ENCODE measurements at regions not wholly inside any gene's neighbourhood (a gene's known extent, or its start where the extent isn't known, plus 50 kb on each side); places are given as distances from the start of the nearest gene placed in this dataset.

DNA sequence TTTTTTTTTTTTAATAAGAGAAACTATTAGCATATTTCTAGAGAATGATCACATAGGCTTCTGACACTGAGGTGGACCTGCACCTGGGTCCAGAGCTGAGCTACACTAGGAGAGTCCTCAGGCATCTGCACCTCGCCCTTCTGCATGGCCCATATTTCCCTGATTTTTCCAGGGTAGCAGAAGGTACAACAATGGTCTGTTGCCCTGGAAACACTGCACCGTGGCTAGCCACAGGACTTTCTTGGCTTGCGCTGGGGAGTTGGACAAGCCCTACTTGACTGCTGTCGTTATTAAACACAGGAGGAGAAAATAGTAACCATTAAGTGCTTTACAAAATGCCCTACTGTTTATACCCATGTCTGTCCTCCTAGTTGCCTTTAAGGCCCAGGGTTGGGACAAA lies 615.7 kb upstream of the MEF2C start:
- TF ChIP-seq, protein P1, sequence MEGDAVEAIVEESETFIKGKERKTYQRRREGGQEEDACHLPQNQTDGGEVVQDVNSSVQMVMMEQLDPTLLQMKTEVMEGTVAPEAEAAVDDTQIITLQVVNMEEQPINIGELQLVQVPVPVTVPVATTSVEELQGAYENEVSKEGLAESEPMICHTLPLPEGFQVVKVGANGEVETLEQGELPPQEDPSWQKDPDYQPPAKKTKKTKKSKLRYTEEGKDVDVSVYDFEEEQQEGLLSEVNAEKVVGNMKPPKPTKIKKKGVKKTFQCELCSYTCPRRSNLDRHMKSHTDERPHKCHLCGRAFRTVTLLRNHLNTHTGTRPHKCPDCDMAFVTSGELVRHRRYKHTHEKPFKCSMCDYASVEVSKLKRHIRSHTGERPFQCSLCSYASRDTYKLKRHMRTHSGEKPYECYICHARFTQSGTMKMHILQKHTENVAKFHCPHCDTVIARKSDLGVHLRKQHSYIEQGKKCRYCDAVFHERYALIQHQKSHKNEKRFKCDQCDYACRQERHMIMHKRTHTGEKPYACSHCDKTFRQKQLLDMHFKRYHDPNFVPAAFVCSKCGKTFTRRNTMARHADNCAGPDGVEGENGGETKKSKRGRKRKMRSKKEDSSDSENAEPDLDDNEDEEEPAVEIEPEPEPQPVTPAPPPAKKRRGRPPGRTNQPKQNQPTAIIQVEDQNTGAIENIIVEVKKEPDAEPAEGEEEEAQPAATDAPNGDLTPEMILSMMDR (IDR thresholded peaks at IDR 0.05; ENCODE audit: control extremely low read depth, extremely low read depth), result no peak
- 84 to 90% methylated on average over 4 of the region's 4 CpGs for WGBS, 2 donors

DNA sequence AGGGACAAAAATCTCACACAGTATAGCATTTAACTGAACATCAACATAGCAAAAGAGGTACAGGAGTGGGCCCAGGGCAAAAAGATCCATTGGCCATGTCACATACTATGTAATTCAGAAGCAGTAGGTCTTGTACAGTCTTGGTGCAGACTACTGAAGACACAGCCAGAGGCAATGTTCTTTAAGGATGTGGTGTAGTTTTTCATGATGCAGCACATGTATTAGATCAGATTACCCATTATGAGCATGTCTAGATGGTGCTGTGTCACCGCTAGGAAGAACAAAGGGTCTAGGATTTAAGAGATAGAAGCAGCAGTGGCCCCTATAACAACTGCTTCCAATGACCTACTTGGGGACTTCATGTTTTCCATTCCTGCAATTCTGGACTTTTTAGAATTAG lies 610.4 kb upstream of the MEF2C start:
- Histone ChIP-seq H3K9me3 (ENCODE audit: control insufficient read depth in 4 of 4, insufficient read depth in 3 of 4, low read length in 3 of 4) (no peaks in the 10 kb centered on the region), H3K4me3 (no peak overlapping the region), H3K27me3 (ENCODE audit: control insufficient read depth in 3 of 3, insufficient read depth in 3 of 3, low read length in 2 of 3) (peaks cover 0 to 2% (median 0%) of the 10 kb centered on the region in 3 donors), H3K36me3 (ENCODE audit: control insufficient read depth in 4 of 4, insufficient read depth in 4 of 4, low read length in 4 of 4) (no peaks in the 10 kb centered on the region), H3K4me1 (ENCODE audit: control insufficient read depth in 5 of 5, insufficient read depth in 5 of 5, low read length in 5 of 5) (no peaks in the 10 kb centered on the region), H3K9ac (ENCODE audit: insufficient read depth in 1 of 2, low read length in 2 of 2) (no peak overlapping the region), H3K27ac (ENCODE audit: low read depth in 1 of 2, low read length in 1 of 2) (no peak overlapping the region)
- ATAC-seq (ENCODE audit: insufficient read depth, low FRiP score), result no peak
- 92 to 94% methylated on average over 1 of the region's 1 CpG for WGBS, 2 donors
- TF ChIP-seq, protein P1 (IDR thresholded peaks at IDR 0.05; ENCODE audit: control extremely low read depth, extremely low read depth), result no peak
- DNase-seq, result no peak

More for the DNA sequence above, 615.7 kb upstream of the MEF2C start:
- ATAC-seq (ENCODE audit: insufficient read depth, low FRiP score) (no peak), DNase-seq (no peak)
- no peaks in the 10 kb centered on the region for H3K36me3 ChIP-seq (ENCODE audit: control insufficient read depth in 4 of 4, insufficient read depth in 4 of 4, low read length in 4 of 4)
- peaks cover 0 to 2% (median 0%) of the 10 kb centered on the region in 4 donors for H3K9me3 ChIP-seq (ENCODE audit: control insufficient read depth in 4 of 4, insufficient read depth in 3 of 4, low read length in 3 of 4)
- no peak overlapping the region for H3K4me3 ChIP-seq
- no peak overlapping the region for H3K9ac ChIP-seq (ENCODE audit: insufficient read depth in 1 of 2, low read length in 2 of 2)
- peaks cover 0 to 2% (median 0%) of the 10 kb centered on the region in 3 donors for H3K27me3 ChIP-seq (ENCODE audit: control insufficient read depth in 3 of 3, insufficient read depth in 3 of 3, low read length in 2 of 3)
- H3K4me1 ChIP-seq (ENCODE audit: control insufficient read depth in 5 of 5, insufficient read depth in 5 of 5, low read length in 5 of 5), result no peaks in the 10 kb centered on the region
- H3K27ac ChIP-seq (ENCODE audit: low read depth in 1 of 2, low read length in 1 of 2), result no peak overlapping the region

- no peaks in the 10 kb centered on the region for H3K4me1 ChIP-seq (ENCODE audit: control insufficient read depth in 5 of 5, insufficient read depth in 5 of 5, low read length in 5 of 5)
- H3K4me3 ChIP-seq, result no peak overlapping the region
- TF ChIP-seq, protein P1 (IDR thresholded peaks at IDR 0.05; ENCODE audit: control extremely low read depth, extremely low read depth), result no peak
- 95 to 98% methylated on average over 1 of the region's 1 CpG for WGBS, 2 donors
- no peaks in the 10 kb centered on the region for H3K27me3 ChIP-seq (ENCODE audit: control insufficient read depth in 3 of 3, insufficient read depth in 3 of 3, low read length in 2 of 3)
- H3K27ac ChIP-seq (ENCODE audit: low read depth in 1 of 2, low read length in 1 of 2), result no peak overlapping the region
- ATAC-seq (ENCODE audit: insufficient read depth, low FRiP score), result no peak
- no peaks in the 10 kb centered on the region for H3K9me3 ChIP-seq (ENCODE audit: control insufficient read depth in 4 of 4, insufficient read depth in 3 of 4, low read length in 3 of 4)
- no peaks in the 10 kb centered on the region for H3K36me3 ChIP-seq (ENCODE audit: control insufficient read depth in 4 of 4, insufficient read depth in 4 of 4, low read length in 4 of 4)
- DNase-seq, result no peak
- no peak overlapping the region for H3K9ac ChIP-seq (ENCODE audit: insufficient read depth in 1 of 2, low read length in 2 of 2)
These were observed 602.0 kb upstream of the MEF2C start for GRCh38 chr5:89484962-89485361.

GRCh38 chr5:89480406-89481007 lies 597.5 kb upstream of the MEF2C start:
- Histone ChIP-seq H3K27ac (ENCODE audit: low read depth in 1 of 2, low read length in 1 of 2) (no peak overlapping the region), H3K4me1 (ENCODE audit: control insufficient read depth in 5 of 5, insufficient read depth in 5 of 5, low read length in 5 of 5) (no peaks in the 10 kb centered on the region), H3K36me3 (ENCODE audit: control insufficient read depth in 4 of 4, insufficient read depth in 4 of 4, low read length in 4 of 4) (no peaks in the 10 kb centered on the region), H3K4me3 (no peak overlapping the region), H3K27me3 (ENCODE audit: control insufficient read depth in 3 of 3, insufficient read depth in 3 of 3, low read length in 2 of 3) (no peaks in the 10 kb centered on the region), H3K9ac (ENCODE audit: insufficient read depth in 1 of 2, low read length in 2 of 2) (no peak overlapping the region), H3K9me3 (ENCODE audit: control insufficient read depth in 4 of 4, insufficient read depth in 3 of 4, low read length in 3 of 4) (no peaks in the 10 kb centered on the region)
- DNase-seq (no peak), ATAC-seq (ENCODE audit: insufficient read depth, low FRiP score) (no peak)
- WGBS, 2 donors, result 91 to 97% methylated on average over 1 of the region's 1 CpG
- TF ChIP-seq, protein P1 (IDR thresholded peaks at IDR 0.05; ENCODE audit: control extremely low read depth, extremely low read depth), result no peak

Measured in lung (tissue), 11 donors.